Activated T-cell treated with anti-CD3 and anti-CD28 coated beads for 24 hours (primary cell): ENCODE measurements at regions not wholly inside any gene's neighbourhood (a gene's known extent, or its start where the extent isn't known, plus 50 kb on each side); places are given as distances from the start of the nearest gene placed in this dataset.
"Not testable (repeated sequence)": the region's sequence is repeated elsewhere in the genome, so short reads cannot be mapped to it uniquely, and the experiment has no call there.

Source experiments
- DNase-seq: peaks from one replicate; pipeline ENCODE4 v3.0.0-alpha.2; 2020; ENCODE audit warnings: low read depth

DNA sequence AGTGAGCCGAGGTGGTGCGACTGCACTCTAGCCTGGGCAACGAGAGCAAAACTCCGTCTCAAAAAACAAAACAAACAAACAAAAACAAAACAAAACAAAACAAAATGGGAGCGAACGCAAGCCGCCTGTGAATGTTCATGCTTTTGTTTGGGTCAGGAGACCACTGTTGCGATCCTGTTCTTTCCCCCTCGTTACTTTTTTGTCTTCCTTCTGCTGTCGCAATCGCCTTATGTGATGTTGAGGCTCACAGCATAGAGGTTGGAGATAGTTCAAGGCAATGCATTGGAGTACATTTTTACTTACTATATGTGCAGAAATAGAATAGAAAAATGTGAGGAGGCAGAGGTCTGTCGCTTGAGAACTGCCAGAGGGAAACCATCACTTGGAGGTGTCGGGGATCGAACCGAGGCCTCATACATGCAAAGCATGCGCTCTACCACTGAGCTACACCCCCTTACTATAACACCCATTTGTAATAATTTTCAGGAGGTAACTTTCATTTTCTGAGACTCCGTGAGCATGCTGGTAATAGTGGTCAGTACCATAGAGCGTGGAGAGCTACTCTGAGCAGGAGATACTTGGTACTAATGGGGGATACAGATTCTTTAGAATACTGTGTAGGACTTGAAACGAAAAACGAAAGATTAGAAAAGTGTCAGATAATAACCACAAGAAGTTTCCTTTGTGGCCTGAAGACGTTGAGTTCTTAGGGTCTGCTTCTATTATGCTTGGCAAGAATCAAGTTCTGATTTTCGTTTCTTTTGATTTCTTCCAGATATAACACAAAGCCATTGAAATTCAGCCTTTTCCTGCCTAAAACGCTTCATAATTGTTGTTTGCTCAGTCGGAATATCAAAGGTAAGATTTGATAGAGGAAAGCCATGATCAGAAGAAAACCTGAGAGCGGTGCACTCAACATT lies 121.1 kb downstream of the TRIM27 start:
- DNase-seq: no peak

DNA sequence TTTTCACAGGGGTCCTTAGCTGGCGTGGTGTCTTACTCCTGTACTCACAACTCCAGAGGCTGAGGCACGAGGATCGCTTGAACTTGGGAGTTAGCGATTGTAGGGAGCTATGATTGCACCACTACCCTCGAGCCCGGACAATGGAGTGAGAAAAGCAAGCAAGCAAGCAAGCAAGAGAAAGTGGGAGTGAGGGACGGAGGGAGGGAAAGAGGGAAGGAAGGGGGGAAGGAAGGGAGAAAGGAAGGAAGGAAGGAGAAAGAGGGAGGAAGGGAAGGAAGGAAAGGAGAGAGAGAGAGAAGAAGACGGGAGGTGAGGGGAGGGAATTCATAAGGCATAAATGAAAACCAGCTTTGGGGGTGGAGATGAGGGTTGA lies 120.5 kb downstream of the TRIM27 start:
- no peak for DNase-seq

DNA sequence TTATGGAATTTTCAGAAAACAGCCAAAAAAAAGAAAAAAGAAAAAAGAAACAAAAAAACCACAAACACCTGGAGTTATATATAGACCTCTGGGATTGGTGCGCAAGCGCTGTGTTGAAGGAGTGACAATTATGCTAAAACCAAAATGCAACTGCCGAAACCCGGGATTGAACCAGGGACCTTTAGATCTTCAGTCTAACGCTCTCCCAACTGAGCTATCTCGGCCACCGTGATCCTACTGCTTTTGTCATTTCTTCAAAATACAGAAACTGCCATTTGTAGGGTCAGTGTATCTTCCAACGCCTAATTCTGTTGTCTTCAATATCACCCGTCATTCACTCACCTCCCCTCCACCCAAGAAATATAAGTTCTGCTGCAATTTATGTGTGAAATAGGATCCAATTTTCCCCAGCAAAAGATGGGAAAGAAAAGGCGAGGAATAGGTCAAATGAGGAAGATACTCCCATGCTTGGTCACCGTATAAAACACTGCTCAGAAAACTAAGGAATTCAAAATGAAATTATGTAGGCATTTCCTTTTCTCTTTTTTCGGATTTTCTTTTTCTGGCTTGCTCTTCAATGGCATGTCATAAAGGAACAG lies 116.0 kb downstream of the TRIM27 start:
- peak; percentile 52 for DNase-seq

DNA sequence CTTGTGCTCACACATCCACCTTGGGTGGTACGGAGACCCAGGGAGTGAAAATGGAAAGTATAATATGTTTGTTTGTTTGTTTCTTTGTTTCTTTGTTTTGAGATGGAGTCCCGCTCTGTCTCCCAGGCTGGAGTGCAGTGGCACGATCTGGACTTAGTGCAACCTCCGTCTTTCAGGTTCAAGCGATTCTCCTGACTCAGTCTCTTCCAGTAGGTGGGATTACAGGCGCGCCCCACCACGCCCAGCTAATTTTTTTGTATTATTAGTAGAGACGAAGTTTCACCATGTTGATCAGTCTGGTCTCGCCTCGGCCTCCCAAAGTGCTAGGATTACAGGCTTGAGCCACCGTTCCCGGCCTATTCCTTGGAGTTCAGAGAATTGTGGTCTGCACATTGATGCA lies 115.4 kb downstream of the TRIM27 start:
- no peak for DNase-seq

GRCh38 chr6:28809947-28810658 lies 113.7 kb downstream of the TRIM27 start:
- no peak for DNase-seq

GRCh38 chr6:28810659-28811053 lies 113.1 kb downstream of the TRIM27 start:
- DNase-seq: no peak

- no peak for DNase-seq
These were observed 111.9 kb downstream of the TRIM27 start for GRCh38 chr6:28811873-28812272.

DNA sequence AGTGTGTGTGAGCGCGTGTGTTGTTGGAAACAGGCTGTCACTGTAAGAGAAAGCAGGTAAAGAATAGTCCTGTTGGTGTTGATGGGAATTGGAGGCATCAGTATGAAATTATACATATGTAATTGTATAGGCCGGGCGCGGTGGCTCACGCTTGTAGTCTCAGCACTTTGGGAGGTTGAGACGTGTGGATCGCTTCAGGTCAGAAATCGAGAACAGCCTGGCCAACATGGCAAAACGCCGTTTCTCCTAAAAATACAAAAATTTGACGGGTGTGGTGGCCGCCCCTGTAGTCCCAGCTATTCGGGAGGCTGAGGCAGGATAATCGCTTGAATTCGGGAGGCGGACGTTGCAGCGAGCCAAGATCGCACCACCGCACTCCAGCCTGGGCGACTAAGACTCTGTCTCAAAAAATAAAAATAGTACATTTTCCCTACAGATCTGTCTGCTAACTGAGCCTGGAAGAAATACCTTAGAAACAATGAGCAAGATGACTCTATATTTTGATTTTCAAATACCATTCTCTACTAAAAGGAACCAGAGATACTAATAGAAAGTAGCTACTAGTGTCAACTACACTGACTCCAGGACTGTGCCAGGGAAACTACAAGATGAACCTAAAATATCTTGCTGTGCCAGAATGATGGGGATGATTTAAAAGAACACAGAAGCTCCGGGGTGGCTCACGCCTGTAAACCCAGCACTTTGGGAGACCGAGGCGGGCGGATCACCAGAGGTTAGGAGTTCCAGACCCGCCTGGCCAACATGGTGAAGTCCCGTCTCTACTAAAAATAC lies 110.8 kb downstream of the TRIM27 start:
- no peak for DNase-seq

- no peak for DNase-seq
These were observed 109.5 kb downstream of the TRIM27 start for GRCh38 chr6:28814032-28814976.

- no peak for DNase-seq
These were observed 107.4 kb downstream of the TRIM27 start for GRCh38 chr6:28816339-28816908.

DNA sequence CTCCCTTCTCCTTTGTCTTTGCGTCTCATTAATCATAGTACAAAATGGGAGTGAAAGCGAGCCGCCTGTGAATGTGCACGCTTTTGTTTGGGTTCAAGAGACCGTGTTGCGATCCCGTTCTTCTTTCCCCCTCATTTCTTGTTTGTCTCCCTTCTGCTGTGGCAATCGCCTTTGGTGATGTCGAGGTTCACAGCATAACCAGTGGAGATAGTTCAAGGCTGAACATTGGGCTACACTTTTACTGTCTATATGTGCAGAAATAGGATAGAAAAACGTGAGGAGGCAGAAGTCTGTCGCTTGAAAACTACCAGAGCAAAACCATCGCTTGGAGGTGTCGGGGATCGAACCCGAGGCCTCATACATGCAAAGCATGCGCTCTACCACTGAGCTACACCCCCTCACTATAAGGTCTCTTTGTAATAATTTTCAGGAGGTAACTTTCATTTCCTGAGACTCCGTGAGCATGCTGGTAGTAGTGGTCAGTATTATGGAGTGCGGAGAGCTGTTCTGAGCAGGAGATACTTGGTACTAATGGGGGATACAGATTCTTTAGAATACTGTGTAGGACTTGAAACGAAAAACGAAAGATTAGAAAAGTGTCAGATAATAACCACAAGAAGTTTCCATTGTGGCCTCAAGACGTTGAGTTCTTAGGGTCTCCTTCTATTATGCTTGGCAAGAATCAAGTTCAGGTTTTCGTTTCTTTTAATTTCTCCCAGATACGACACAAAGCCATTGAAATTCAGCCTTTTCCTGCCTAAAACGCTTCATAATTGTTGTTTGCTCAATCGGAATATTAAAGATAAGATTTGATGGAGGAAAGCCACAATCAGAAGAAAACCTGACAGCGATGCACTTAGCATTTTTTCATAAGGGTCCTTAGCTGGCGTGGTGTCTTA lies 106.6 kb downstream of the TRIM27 start:
- no peak for DNase-seq

- DNase-seq: no peak
These were observed 106.0 kb downstream of the TRIM27 start for GRCh38 chr6:28817808-28818145.

GRCh38 chr6:28824793-28825731 lies 98.7 kb downstream of the TRIM27 start:
- no peak for DNase-seq

- no peak for DNase-seq
These were observed 98.0 kb downstream of the TRIM27 start for GRCh38 chr6:28825732-28826293.

- not testable (repeated sequence) for DNase-seq
These were observed 92.1 kb downstream of the TRIM27 start for GRCh38 chr6:28831683-28832082.

- not testable (repeated sequence) for DNase-seq
These were observed 87.1 kb downstream of the TRIM27 start for GRCh38 chr6:28836703-28837102.

DNA sequence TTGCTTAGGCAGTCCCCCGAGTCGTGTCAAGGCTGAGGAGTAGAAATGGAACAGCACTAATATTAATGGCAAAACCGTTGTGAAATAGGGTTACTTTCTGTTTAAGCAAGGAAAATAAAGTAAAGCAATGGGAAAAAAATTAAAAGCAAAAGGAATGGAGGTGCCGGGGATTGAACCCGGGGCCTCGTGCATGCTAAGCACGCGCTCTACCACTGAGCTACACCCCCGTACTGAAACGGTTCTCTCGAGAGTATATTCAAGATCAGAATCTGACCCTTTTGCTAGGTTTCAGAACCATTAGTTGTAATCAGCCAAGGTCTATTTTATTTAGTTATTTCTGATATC lies 85.5 kb downstream of the TRIM27 start:
- peak; percentile 67 for DNase-seq
